PC-9 (cell line): ENCODE measurements at regions not wholly inside any gene's neighbourhood (a gene's known extent, or its start where the extent isn't known, plus 50 kb on each side); places are given as distances from the start of the nearest gene placed in this dataset.

Experiments used
- BruUV-seq: library from RNA; stranded (reverse); fragments of 400-500 nt; replicated peaks from 2 replicates; lab custom pipeline; 2021; lab: Mats Ljungman, UMichigan
- CTCF ChIA-PET: fragments of 300-600 bp; sonication (Branson Sonifier 250); formaldehyde crosslinking; loops from one replicate; lab custom pipeline; 2022; ENCODE audit warnings: antibody characterized with exemption; lab: Charles Lee
- POLR2A ChIA-PET: fragments of 300-600 bp; sonication (Branson Sonifier 250); formaldehyde crosslinking; loops from one replicate; lab custom pipeline; 2022; ENCODE audit warnings: antibody characterized with exemption; ENCODE audit not compliant: unreplicated experiment; lab: Charles Lee
- DNase-seq, 2 experiments: peaks; one replicate each; pipeline versions ENCODE4 v3.0.0 to v3.0.0-alpha.2; 2015 to 2022; ENCODE audit warnings: mixed read lengths in 1 of 2
- H2AFZ ChIP-seq: fragments of 200-600 bp; sonication (generic); 2 replicates; pipeline ENCODE4 v1.8.1; 2017; ENCODE audit warnings: antibody characterized with exemption
- H3F3A ChIP-seq: fragments of 200-600 bp; sonication (generic); 2 replicates; pipeline ENCODE4 v1.8.1; 2017; ENCODE audit warnings: antibody characterized with exemption, mild to moderate bottlenecking, low read depth; ENCODE audit not compliant: insufficient read depth
- H3K27ac ChIP-seq: fragments of 200-600 bp; sonication (generic); 2 replicates; pipeline ENCODE4 v1.6.1; 2016; ENCODE audit warnings: mixed run types
- H3K27me3 ChIP-seq: fragments of 200-600 bp; sonication (generic); 2 replicates; pipeline ENCODE4 v1.6.1; 2016; ENCODE audit warnings: low read depth, mixed run types; ENCODE audit not compliant: insufficient read depth
- H3K36me3 ChIP-seq: fragments of 200-600 bp; sonication (generic); 2 replicates; pipeline ENCODE4 v1.6.1; 2016; ENCODE audit warnings: low read depth, mixed run types
- H3K4me1 ChIP-seq: fragments of 200-600 bp; sonication (generic); replicated peaks from 2 replicates; pipeline ENCODE4 v1.6.1; 2016; ENCODE audit warnings: mixed run types; ENCODE audit not compliant: insufficient read depth
- H3K4me2 ChIP-seq: fragments of 200-600 bp; sonication (generic); 2 replicates; pipeline ENCODE4 v1.6.1; 2017; ENCODE audit warnings: mixed run types
- H3K4me3 ChIP-seq: fragments of 200-600 bp; sonication (generic); 2 replicates; pipeline ENCODE4 v1.6.1; 2016; ENCODE audit warnings: mixed run types
- H3K79me2 ChIP-seq: fragments of 200-600 bp; sonication (generic); 2 replicates; pipeline ENCODE4 v1.6.1; 2017; ENCODE audit warnings: low read depth, mixed run types
- H3K9me2 ChIP-seq: fragments of 200-600 bp; sonication (generic); 2 replicates; pipeline ENCODE4 v1.8.1; 2017; ENCODE audit warnings: mild to moderate bottlenecking; ENCODE audit not compliant: insufficient read depth
- H3K9me3 ChIP-seq: fragments of 200-600 bp; sonication (generic); 2 replicates; pipeline ENCODE4 v1.8.1; 2016; ENCODE audit warnings: low read depth; ENCODE audit not compliant: insufficient read depth
- H4K20me1 ChIP-seq: fragments of 200-600 bp; sonication (generic); 2 replicates; pipeline ENCODE4 v1.8.1; 2017; ENCODE audit not compliant: insufficient read depth
- CTCF ChIP-seq: fragments of 200-600 bp; sonication (generic); conservative IDR thresholded peaks from 2 replicates; pipeline ENCODE4 v1.6.1; 2017; ENCODE audit warnings: mixed run types, antibody characterized with exemption, mild to moderate bottlenecking, moderate library complexity
- EZH2 ChIP-seq: fragments of 200-600 bp; sonication (generic); IDR thresholded peaks from 2 replicates; pipeline ENCODE4 v1.8.0; 2017; ENCODE audit warnings: antibody characterized with exemption, low read depth
- intact Hi-C: fragments of 100-400 bp; cut with micrococcal nuclease; formaldehyde crosslinking; loops from one replicate; pipeline ENCODE4 v1.10.0; 2022; ENCODE audit not compliant: unreplicated experiment

- Histone ChIP-seq H3K4me2 (no peak overlapping the region), H2AFZ (no peak overlapping the region), H3K27ac (no peak overlapping the region), H3K9me2 (no peaks in the 10 kb centered on the region), H3K27me3 (no peaks in the 10 kb centered on the region), H3K4me1 (no peaks in the 10 kb centered on the region), H3F3A (no peaks in the 10 kb centered on the region), H3K9me3 (no peaks in the 10 kb centered on the region), H3K36me3 (no peaks in the 10 kb centered on the region), H3K79me2 (no peaks in the 10 kb centered on the region), H4K20me1 (no peaks in the 10 kb centered on the region), H3K4me3 (no peak overlapping the region)
- ChIA-PET CTCF (no interaction called here), POLR2A (no interaction called here)
- BruUV-seq = no TSS peak
- no peak for DNase-seq
- TF ChIP-seq CTCF = no peak
- no peak for TF ChIP-seq EZH2
- intact Hi-C loops = no loop called here
Measured at GRCh38 chr6:156013155-156013554, 557.5 kb upstream of the NOX3 start.

- Histone ChIP-seq H3K4me2 (no peak overlapping the region), H3F3A (no peaks in the 10 kb centered on the region), H3K4me1 (no peaks in the 10 kb centered on the region), H3K9me3 (no peaks in the 10 kb centered on the region), H3K9me2 (no peaks in the 10 kb centered on the region), H2AFZ (no peak overlapping the region), H3K79me2 (no peaks in the 10 kb centered on the region), H4K20me1 (no peaks in the 10 kb centered on the region), H3K4me3 (no peak overlapping the region), H3K27ac (no peak overlapping the region), H3K36me3 (no peaks in the 10 kb centered on the region), H3K27me3 (no peaks in the 10 kb centered on the region)
- no peak for DNase-seq
- POLR2A ChIA-PET = no interaction called here
- intact Hi-C loops = no loop called here
- BruUV-seq = no TSS peak
- no peak for TF ChIP-seq CTCF
- TF ChIP-seq EZH2 = no peak
- CTCF ChIA-PET = no interaction called here
Measured at GRCh38 chr6:156009656-156010055, 554.0 kb upstream of the NOX3 start.

GRCh38 chr6:156004796-156005195 is 549.2 kb upstream of the NOX3 start:
- H3K9me2 ChIP-seq = no peaks in the 10 kb centered on the region
- H3K4me2 ChIP-seq = no peak overlapping the region
- H2AFZ ChIP-seq = no peak overlapping the region
- no peaks in the 10 kb centered on the region for H3K9me3 ChIP-seq
- CTCF ChIA-PET = no interaction called here
- no peaks in the 10 kb centered on the region for H3K79me2 ChIP-seq
- H3K4me3 ChIP-seq = no peak overlapping the region
- H3K36me3 ChIP-seq = no peaks in the 10 kb centered on the region
- TF ChIP-seq EZH2 (no peak), CTCF (no peak)
- H3K27ac ChIP-seq = no peak overlapping the region
- no peak for DNase-seq
- BruUV-seq = no TSS peak
- no peaks in the 10 kb centered on the region for H3K27me3 ChIP-seq
- H4K20me1 ChIP-seq = no peaks in the 10 kb centered on the region
- no peaks in the 10 kb centered on the region for H3K4me1 ChIP-seq
- POLR2A ChIA-PET = no interaction called here
- intact Hi-C loops = no loop called here
- H3F3A ChIP-seq = no peaks in the 10 kb centered on the region
